ENCODE measurements at regions not wholly inside any gene's neighbourhood (a gene's known extent, or its start where the extent isn't known, plus 50 kb on each side); places are given as distances from the start of the nearest gene placed in this dataset.

DNA sequence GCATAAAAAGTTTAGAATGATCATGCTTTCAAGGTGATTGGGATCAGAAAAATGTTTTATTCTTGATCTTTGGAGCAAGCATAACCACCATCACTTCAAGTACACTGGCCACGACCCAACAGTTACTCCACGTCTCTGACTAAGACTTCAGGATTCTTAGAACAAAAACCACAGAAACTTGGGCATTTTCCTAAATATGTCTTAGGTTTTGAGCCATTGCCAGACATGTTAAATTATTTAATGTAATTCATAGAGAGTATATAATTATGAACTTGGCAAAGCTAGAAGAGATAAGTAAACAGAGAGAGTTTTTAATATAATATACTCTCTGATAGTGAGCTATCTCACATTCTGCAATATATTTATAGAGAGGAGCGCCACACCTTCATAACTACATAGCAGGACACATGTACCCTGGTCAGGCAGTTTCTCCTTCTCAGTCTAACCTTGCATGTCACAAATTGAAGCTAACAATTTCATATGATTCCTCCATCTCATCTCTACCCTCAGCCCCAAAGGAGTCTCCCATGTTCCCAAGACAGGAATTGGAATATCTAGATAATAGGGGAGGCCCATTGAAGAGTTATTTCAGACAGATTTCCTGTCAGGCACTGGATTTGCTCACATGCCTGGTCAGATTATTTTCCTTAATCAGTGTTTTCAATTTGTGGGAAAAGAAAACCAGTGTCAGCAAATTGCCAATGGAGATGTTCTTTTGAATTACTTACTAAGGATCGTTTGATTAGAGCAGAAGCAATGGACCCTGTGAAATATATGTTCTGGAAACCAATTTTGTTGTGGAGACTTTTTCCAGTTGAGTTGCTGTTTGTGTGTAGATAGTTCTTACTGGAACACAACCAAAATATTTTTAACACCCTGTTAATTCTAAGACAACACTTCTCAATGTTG, 61.7 kb upstream of the GUCY1A1 start:
- TF ChIP-seq TAF1 (IDR thresholded peaks at IDR 0.05; ENCODE audit: low read depth, low read length) = no peak
- TF ChIP-seq POU2F2 (IDR thresholded peaks at IDR 0.05; ENCODE audit: low read depth, low read length) = no peak
- TF ChIP-seq POLR2A (IDR thresholded peaks at IDR 0.05; ENCODE audit: low read depth, low read length) = no peak
